ENCODE measurements at regions not wholly inside any gene's neighbourhood (a gene's known extent, or its start where the extent isn't known, plus 50 kb on each side); places are given as distances from the start of the nearest gene placed in this dataset.

DNA sequence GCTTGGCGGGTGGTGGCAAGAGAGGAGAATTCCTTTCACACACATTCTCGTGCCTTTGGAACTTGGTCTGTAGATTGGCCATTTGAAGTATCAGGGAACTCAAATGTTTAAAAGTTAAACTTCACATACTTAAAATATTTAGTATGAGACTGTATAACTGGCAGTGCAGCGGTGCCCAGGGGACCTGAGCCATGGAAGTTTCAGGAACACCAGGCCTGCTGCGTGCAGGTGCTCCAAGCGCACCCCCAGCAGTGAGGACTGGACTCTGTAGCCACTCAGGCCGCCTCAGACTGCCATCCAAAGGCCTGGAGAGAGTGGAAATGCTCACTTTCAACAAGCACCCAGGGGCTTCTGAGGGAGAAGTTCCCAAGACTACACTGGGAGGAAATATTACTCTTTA is 273.5 kb upstream of the IRX2 start:
- TF ChIP-seq POLR2A (IDR thresholded peaks at IDR 0.05) (no peak), EP300 (IDR thresholded peaks at IDR 0.05) (no peak)
- TF ChIP-seq, protein P1, sequence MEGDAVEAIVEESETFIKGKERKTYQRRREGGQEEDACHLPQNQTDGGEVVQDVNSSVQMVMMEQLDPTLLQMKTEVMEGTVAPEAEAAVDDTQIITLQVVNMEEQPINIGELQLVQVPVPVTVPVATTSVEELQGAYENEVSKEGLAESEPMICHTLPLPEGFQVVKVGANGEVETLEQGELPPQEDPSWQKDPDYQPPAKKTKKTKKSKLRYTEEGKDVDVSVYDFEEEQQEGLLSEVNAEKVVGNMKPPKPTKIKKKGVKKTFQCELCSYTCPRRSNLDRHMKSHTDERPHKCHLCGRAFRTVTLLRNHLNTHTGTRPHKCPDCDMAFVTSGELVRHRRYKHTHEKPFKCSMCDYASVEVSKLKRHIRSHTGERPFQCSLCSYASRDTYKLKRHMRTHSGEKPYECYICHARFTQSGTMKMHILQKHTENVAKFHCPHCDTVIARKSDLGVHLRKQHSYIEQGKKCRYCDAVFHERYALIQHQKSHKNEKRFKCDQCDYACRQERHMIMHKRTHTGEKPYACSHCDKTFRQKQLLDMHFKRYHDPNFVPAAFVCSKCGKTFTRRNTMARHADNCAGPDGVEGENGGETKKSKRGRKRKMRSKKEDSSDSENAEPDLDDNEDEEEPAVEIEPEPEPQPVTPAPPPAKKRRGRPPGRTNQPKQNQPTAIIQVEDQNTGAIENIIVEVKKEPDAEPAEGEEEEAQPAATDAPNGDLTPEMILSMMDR (IDR thresholded peaks at IDR 0.05): no peak

Measured in tibial nerve (tissue), 4 donors.